Fibroblast of lung (primary cell): ENCODE measurements at regions not wholly inside any gene's neighbourhood (a gene's known extent, or its start where the extent isn't known, plus 50 kb on each side); places are given as distances from the start of the nearest gene placed in this dataset.

Experiments used
- DNase-seq, 2 donors: peaks; one replicate each; pipeline versions ENCODE4 v3.0.0 to v3.0.0-alpha.2; 2010; ENCODE audit warnings: low read depth in 2 of 2
- H2AFZ ChIP-seq: 2 replicates; pipeline ENCODE4 v1.5.1; 2012; ENCODE audit warnings: low read length, control low read depth, inconsistent platforms
- H3K27ac ChIP-seq: 2 replicates; pipeline ENCODE4 v1.5.1; 2011; ENCODE audit warnings: low read length, control low read depth; ENCODE audit not compliant: insufficient read depth
- H3K27me3 ChIP-seq: 2 replicates; pipeline ENCODE4 v1.5.1; 2011; ENCODE audit warnings: mild to moderate bottlenecking, low read length; ENCODE audit not compliant: control insufficient read depth, insufficient read depth
- H3K36me3 ChIP-seq: 2 replicates; pipeline ENCODE4 v1.5.1; 2011; ENCODE audit warnings: low read length; ENCODE audit not compliant: control insufficient read depth, insufficient read depth
- H3K4me1 ChIP-seq: 2 replicates; pipeline ENCODE4 v1.5.1; 2011; ENCODE audit warnings: low read length; ENCODE audit not compliant: control insufficient read depth, insufficient read depth; ENCODE audit errors: extremely low read depth
- H3K4me2 ChIP-seq: 2 replicates; pipeline ENCODE4 v1.5.1; 2011; ENCODE audit warnings: low read length, control low read depth; ENCODE audit not compliant: insufficient read depth; ENCODE audit errors: extremely low read depth
- H3K4me3 ChIP-seq, 4 experiments: fragments of 200-600 bp in 1 of 4; sonication (generic) in 1 of 4; replicated peaks in 1 of 4; 2 replicates each; pipeline ENCODE4 v1.5.1; 2011 to 2016; ENCODE audit warnings: low read length in 4 of 4, low read depth in 3 of 4, mild to moderate bottlenecking in 3 of 4, control low read depth in 2 of 4, inconsistent platforms in 1 of 4, mixed read lengths in 1 of 4; ENCODE audit not compliant: insufficient read depth in 1 of 4; ENCODE audit errors: control extremely low read depth in 1 of 4
- H3K79me2 ChIP-seq: 2 replicates; pipeline ENCODE4 v1.5.1; 2012; ENCODE audit warnings: mild to moderate bottlenecking, low read length, inconsistent platforms; ENCODE audit not compliant: control insufficient read depth, insufficient read depth
- H3K9ac ChIP-seq: 2 replicates; pipeline ENCODE4 v1.5.1; 2011; ENCODE audit warnings: mild to moderate bottlenecking, low read length, control low read depth; ENCODE audit not compliant: insufficient read depth
- H3K9me3 ChIP-seq: 2 replicates; pipeline ENCODE4 v1.5.1; 2012; ENCODE audit warnings: low read depth, low read length; ENCODE audit not compliant: control insufficient read depth, insufficient read depth
- H4K20me1 ChIP-seq: 2 replicates; pipeline ENCODE4 v1.5.1; 2011; ENCODE audit warnings: low read length; ENCODE audit not compliant: control insufficient read depth, insufficient read depth; ENCODE audit errors: extremely low read depth
- CTCF ChIP-seq, 2 donors: IDR thresholded peaks in 1 of 2; conservative IDR thresholded peaks in 1 of 2; 1 replicate in 1 of 2; 2 replicates in 1 of 2; pipeline ENCODE4 v1.5.1; 2011 to 2012; ENCODE audit warnings: low read length in 2 of 2, control low read depth in 1 of 2, inconsistent platforms in 1 of 2, low read depth in 1 of 2, mild to moderate bottlenecking in 1 of 2
- EZH2 ChIP-seq: IDR thresholded peaks from 2 replicates; pipeline ENCODE4 v1.5.1; 2012; ENCODE audit warnings: low read length, control low read depth, mild to moderate bottlenecking; ENCODE audit errors: missing control alignments

DNA sequence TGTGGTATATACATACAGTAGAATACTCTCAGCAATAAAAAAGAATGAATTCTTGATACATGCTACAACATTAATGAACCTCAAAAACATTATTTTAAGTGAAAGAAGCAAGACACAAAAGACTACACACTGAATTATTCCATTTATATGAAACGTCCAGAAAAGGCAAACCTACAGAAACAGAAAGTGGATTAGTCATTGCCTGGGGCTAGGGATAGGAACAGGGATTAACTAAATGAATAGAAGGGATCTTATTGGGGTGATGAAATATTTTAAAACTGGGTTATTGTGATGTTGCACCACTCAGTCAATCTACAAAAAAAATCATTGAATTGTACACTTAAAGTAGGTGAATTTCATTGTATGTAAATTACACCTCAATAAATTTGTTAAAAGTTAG, 326.7 kb downstream of the PIK3R1 start:
- no peak overlapping the region for H3K4me2 ChIP-seq
- H3K36me3 ChIP-seq, result no peaks in the 10 kb centered on the region
- no peak for DNase-seq
- no peaks in the 10 kb centered on the region for H3K9me3 ChIP-seq
- H3K27me3 ChIP-seq, result no peaks in the 10 kb centered on the region
- no peak overlapping the region for H3K27ac ChIP-seq
- H4K20me1 ChIP-seq, result no peaks in the 10 kb centered on the region
- H3K79me2 ChIP-seq, result no peaks in the 10 kb centered on the region
- no peak for TF ChIP-seq EZH2
- no peak for TF ChIP-seq CTCF (conservative IDR thresholded peaks at IDR 0.05 in 1 of 2, IDR thresholded peaks at IDR 0.05 in 1 of 2; ENCODE audit: low read depth in 1 of 2, low read length in 2 of 2)
- H3K4me3 ChIP-seq, result no peak overlapping the region
- H3K9ac ChIP-seq, result no peak overlapping the region
- H3K4me1 ChIP-seq, result peaks cover 4% of the 10 kb centered on the region
- no peak overlapping the region for H2AFZ ChIP-seq

DNA sequence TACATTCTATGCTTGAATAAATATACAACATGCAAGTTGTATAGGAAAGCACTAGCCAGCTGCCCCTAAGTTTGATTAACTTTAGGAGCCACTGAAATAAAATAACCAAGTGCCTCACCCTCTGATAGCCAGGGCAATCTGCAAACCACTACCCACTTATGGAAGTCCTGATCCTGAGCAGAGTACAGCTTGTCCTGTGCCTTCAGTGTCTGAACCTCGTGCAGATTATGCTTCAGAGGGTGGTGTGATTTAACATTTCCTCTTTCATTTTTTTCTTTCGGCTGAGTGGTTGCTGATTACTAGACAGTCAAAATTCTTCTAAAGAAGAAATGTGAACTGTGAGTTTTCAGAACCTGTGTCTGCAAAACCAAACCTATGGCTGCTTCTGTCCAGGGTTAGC, 327.7 kb downstream of the PIK3R1 start:
- TF ChIP-seq CTCF (conservative IDR thresholded peaks at IDR 0.05 in 1 of 2, IDR thresholded peaks at IDR 0.05 in 1 of 2; ENCODE audit: low read depth in 1 of 2, low read length in 2 of 2) (no peak), EZH2 (no peak)
- Histone ChIP-seq H2AFZ (no peak overlapping the region), H4K20me1 (no peaks in the 10 kb centered on the region)

GRCh38 chr5:68544091-68544647, 328.6 kb downstream of the PIK3R1 start:
- Histone ChIP-seq H3K4me3 (no peak overlapping the region), H3K9me3 (no peaks in the 10 kb centered on the region), H3K36me3 (no peaks in the 10 kb centered on the region), H3K27ac (no peak overlapping the region), H3K79me2 (no peaks in the 10 kb centered on the region), H3K4me1 (peaks cover 12% of the 10 kb centered on the region), H3K27me3 (no peaks in the 10 kb centered on the region), H2AFZ (no peak overlapping the region), H4K20me1 (no peaks in the 10 kb centered on the region), H3K4me2 (no peak overlapping the region), H3K9ac (no peak overlapping the region)
- no peak for TF ChIP-seq EZH2
- TF ChIP-seq CTCF (conservative IDR thresholded peaks at IDR 0.05 in 1 of 2, IDR thresholded peaks at IDR 0.05 in 1 of 2; ENCODE audit: low read depth in 1 of 2, low read length in 2 of 2), result no peak
- DNase-seq, result no peak

More for the DNA sequence above, 327.7 kb downstream of the PIK3R1 start:
- Histone ChIP-seq H3K9me3 (no peaks in the 10 kb centered on the region), H3K4me3 (no peak overlapping the region), H3K27me3 (no peaks in the 10 kb centered on the region), H3K4me1 (peaks cover 4% of the 10 kb centered on the region), H3K9ac (no peak overlapping the region), H3K27ac (no peak overlapping the region), H3K79me2 (no peaks in the 10 kb centered on the region), H3K36me3 (no peaks in the 10 kb centered on the region), H3K4me2 (no peak overlapping the region)
- DNase-seq, result no peak
